GM06990 (cell line): ENCODE measurements at regions not wholly inside any gene's neighbourhood (a gene's known extent, or its start where the extent isn't known, plus 50 kb on each side); places are given as distances from the start of the nearest gene placed in this dataset.
"Not testable (repeated sequence)": the region's sequence is repeated elsewhere in the genome, so short reads cannot be mapped to it uniquely, and the experiment has no call there.

Source experiments
- DNase-seq: peaks from one replicate; pipeline ENCODE4 v3.0.0-alpha.2; 2011; ENCODE audit not compliant: insufficient read length; ENCODE audit errors: extremely low read depth
- H3K27me3 ChIP-seq: replicated peaks from 2 replicates; pipeline ENCODE4 v1.6.0; 2011; ENCODE audit warnings: low read length; ENCODE audit not compliant: control insufficient read depth, insufficient read depth
- H3K36me3 ChIP-seq: 2 replicates; pipeline ENCODE4 v1.5.1; 2011; ENCODE audit warnings: low read length; ENCODE audit not compliant: control insufficient read depth, insufficient read depth
- H3K4me3 ChIP-seq: replicated peaks from 2 replicates; pipeline ENCODE4 v1.5.1; 2011; ENCODE audit warnings: low read depth, mild to moderate bottlenecking, control low read depth, low read length
- TF ChIP-seq, protein P1 (sequence below): IDR thresholded peaks from 2 replicates; pipeline ENCODE4 v1.5.1; 2011; ENCODE audit warnings: low read length, control low read depth, mild to moderate bottlenecking, inconsistent platforms; ENCODE audit not compliant: insufficient read depth, poor library complexity, severe bottlenecking

DNA sequence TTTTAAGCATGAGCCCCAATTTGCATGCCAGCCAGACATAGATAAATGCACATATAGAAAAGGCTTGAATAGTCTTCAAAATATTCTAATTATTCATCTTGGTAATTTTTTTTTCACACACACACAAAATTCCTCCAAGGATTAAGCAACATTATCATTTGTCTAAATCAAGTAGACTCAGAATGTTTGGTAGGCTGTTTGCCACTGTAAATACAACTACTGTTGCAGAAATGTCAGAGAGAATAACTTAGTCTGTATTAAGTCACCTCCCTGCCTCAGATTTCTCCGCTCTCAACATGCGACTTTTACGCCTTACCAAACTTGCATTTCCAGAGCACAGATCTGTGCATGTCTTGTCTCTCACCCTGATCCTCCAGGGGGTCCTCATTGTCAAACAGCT lies 265.6 kb upstream of the C9orf72 start:
- TF ChIP-seq, protein P1, sequence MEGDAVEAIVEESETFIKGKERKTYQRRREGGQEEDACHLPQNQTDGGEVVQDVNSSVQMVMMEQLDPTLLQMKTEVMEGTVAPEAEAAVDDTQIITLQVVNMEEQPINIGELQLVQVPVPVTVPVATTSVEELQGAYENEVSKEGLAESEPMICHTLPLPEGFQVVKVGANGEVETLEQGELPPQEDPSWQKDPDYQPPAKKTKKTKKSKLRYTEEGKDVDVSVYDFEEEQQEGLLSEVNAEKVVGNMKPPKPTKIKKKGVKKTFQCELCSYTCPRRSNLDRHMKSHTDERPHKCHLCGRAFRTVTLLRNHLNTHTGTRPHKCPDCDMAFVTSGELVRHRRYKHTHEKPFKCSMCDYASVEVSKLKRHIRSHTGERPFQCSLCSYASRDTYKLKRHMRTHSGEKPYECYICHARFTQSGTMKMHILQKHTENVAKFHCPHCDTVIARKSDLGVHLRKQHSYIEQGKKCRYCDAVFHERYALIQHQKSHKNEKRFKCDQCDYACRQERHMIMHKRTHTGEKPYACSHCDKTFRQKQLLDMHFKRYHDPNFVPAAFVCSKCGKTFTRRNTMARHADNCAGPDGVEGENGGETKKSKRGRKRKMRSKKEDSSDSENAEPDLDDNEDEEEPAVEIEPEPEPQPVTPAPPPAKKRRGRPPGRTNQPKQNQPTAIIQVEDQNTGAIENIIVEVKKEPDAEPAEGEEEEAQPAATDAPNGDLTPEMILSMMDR = no peak
- DNase-seq = no peak
- H3K36me3 ChIP-seq = no peaks in the 10 kb centered on the region
- no peaks in the 10 kb centered on the region for H3K27me3 ChIP-seq
- H3K4me3 ChIP-seq = no peak overlapping the region

DNA sequence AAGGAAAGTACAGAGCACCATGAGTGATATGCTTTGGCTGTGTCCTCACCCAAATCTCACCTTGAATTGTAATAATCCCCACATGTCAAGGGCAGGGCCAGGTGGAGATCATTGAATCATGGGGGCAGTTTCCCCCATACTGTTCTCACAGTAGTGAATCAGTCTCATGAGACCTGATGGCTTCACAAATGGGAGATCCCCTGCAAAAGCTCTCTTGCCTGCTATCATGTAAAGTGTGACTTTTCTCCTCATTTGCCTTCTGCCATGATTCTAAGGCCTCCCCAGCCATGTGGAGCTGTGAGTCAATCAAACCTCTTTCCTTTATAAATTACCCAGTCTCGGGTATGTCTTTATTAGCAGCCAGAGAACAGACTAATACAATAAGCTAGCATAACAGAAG lies 266.5 kb upstream of the C9orf72 start:
- not testable (repeated sequence) for H3K36me3 ChIP-seq, H3K4me3 ChIP-seq, H3K27me3 ChIP-seq, DNase-seq

DNA sequence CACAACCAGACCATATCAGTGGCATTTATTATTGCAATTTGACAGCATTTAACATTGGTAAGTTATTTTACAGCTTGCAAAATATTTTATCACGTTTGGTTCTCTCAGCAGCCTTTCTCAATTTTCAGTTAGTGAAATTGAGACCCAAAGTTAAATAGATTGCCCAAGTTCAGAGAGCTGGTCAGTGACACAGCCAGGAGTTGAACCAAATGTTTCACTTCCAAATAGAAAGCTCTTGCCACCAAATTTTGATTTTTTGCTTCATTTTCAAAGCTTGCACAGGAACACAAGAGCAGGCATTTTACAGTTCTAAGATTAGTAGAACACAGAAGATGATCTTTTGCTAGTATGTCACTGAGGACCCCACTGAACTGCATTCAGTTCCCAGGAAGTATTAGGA lies 271.5 kb upstream of the C9orf72 start:
- Histone ChIP-seq H3K4me3 (no peak overlapping the region), H3K27me3 (no peaks in the 10 kb centered on the region), H3K36me3 (no peaks in the 10 kb centered on the region)
- TF ChIP-seq, protein P1 = no peak
- DNase-seq = no peak

DNA sequence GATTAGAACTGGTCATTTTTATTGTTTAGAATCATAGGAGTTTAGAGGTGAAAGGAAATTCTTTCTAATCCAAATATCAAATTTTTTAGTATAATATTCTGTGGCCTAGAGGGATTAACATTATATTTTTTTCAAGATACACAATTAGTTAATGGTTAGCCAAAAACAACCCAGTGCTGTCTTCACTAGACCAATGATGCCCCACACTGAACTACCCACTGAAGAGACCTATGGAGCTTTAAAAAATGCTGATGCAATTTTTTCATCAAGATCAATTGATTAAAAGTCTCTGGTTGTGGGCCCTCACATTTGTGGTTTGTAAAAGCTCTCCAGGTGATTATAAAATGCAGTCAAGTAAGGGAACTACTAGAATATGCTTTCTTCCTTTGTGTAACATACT lies 274.1 kb upstream of the C9orf72 start:
- DNase-seq = no peak
- TF ChIP-seq, protein P1 = no peak
- no peaks in the 10 kb centered on the region for H3K27me3 ChIP-seq
- no peak overlapping the region for H3K4me3 ChIP-seq
- H3K36me3 ChIP-seq = no peaks in the 10 kb centered on the region

DNA sequence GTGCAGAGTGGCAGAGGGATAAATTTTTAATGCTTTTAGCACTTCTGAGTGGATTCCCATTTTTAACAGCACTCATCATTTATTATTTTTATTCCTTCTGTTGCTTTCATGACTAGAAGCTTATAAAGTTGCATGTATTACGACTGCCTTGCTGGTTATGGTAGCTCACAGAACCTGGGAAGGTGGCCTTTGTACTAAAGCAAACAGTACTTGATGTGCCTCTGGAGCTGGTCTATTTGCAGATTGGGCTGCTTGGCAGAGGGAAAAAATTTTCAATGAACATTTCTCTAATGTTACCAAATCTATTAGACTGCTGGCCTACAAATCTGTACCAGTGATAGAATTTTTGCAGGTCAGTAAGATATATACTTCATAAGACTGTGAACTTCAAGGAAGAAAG lies 274.5 kb upstream of the C9orf72 start:
- no peaks in the 10 kb centered on the region for H3K36me3 ChIP-seq
- TF ChIP-seq, protein P1 = no peak
- no peak for DNase-seq

DNA sequence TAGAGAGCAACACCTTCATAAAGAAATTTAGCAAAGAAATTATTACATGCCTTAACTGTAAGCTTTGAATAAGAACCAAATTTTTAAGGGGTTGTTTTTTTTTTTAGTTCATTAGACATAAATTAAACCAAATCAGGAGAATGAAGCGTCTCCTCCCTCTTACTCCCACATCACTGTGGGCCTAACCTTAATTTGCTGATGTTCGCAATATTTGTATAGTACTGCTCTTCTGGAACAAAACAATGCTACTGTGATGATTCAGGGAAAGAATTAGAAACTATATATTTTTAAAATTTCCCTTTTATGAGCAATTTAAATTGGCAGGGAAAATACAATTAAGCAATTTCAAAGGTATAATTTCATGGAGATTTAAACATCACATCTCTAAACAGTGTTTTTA lies 275.0 kb upstream of the C9orf72 start:
- Histone ChIP-seq H3K36me3 (no peaks in the 10 kb centered on the region), H3K4me3 (no peak overlapping the region), H3K27me3 (no peaks in the 10 kb centered on the region)
- no peak for DNase-seq
- TF ChIP-seq, protein P1 = no peak

More for the DNA sequence above, 274.5 kb upstream of the C9orf72 start:
- Histone ChIP-seq H3K4me3 (no peak overlapping the region), H3K27me3 (no peaks in the 10 kb centered on the region)
